HG02623 (cell line): ENCODE measurements at regions not wholly inside any gene's neighbourhood (a gene's known extent, or its start where the extent isn't known, plus 50 kb on each side); places are given as distances from the start of the nearest gene placed in this dataset.

ENCODE experiments used
- ATAC-seq: cut with Tn5 transposase; IDR thresholded peaks from one replicate; pipeline ENCODE4 v1.9.1; 2021; ENCODE audit warnings: moderate library complexity; ENCODE audit not compliant: unreplicated experiment

GRCh38 chr4:186927624-186928023, 204.0 kb upstream of the FAT1 start:
- no peak for ATAC-seq

- ATAC-seq = no peak
Measured at GRCh38 chr4:186930024-186930423, 206.4 kb upstream of the FAT1 start.

- ATAC-seq = no peak
Measured at GRCh38 chr4:186931519-186931918, 207.9 kb upstream of the FAT1 start.

GRCh38 chr4:186932196-186932595, 208.5 kb upstream of the FAT1 start:
- ATAC-seq = no peak

- no peak for ATAC-seq
Measured at GRCh38 chr4:186932631-186933187, 209.1 kb upstream of the FAT1 start.

- ATAC-seq = no peak
Measured at GRCh38 chr4:186934244-186934643, 210.6 kb upstream of the FAT1 start.

GRCh38 chr4:186934841-186935443, 211.3 kb upstream of the FAT1 start:
- ATAC-seq = no peak

GRCh38 chr4:186935901-186936300, 212.2 kb upstream of the FAT1 start:
- ATAC-seq = no peak

- ATAC-seq = no peak
Measured at GRCh38 chr4:186936496-186937375, 213.1 kb upstream of the FAT1 start.

- no peak for ATAC-seq
Measured at GRCh38 chr4:186939226-186939625, 215.6 kb upstream of the FAT1 start.

- ATAC-seq = no peak
Measured at GRCh38 chr4:186939766-186940165, 216.1 kb upstream of the FAT1 start.

- no peak for ATAC-seq
Measured at GRCh38 chr4:186940476-186940875, 216.8 kb upstream of the FAT1 start.

GRCh38 chr4:186942758-186943377, 219.2 kb upstream of the FAT1 start:
- ATAC-seq = no peak

- ATAC-seq = no peak
Measured at GRCh38 chr4:186943411-186943810, 219.8 kb upstream of the FAT1 start.

- no peak for ATAC-seq
Measured at GRCh38 chr4:186946136-186946535, 222.5 kb upstream of the FAT1 start.

- no peak for ATAC-seq
Measured at GRCh38 chr4:186946682-186947294, 223.1 kb upstream of the FAT1 start.

- ATAC-seq = no peak
Measured at GRCh38 chr4:186948361-186949242, 224.9 kb upstream of the FAT1 start.

GRCh38 chr4:186949847-186950246, 226.2 kb upstream of the FAT1 start:
- ATAC-seq = no peak

GRCh38 chr4:186952709-186953108, 229.1 kb upstream of the FAT1 start:
- ATAC-seq = no peak

- no peak for ATAC-seq
Measured at GRCh38 chr4:186953599-186954260, 230.1 kb upstream of the FAT1 start.
